ENCODE measurements at regions not wholly inside any gene's neighbourhood (a gene's known extent, or its start where the extent isn't known, plus 50 kb on each side); places are given as distances from the start of the nearest gene placed in this dataset.

DNA sequence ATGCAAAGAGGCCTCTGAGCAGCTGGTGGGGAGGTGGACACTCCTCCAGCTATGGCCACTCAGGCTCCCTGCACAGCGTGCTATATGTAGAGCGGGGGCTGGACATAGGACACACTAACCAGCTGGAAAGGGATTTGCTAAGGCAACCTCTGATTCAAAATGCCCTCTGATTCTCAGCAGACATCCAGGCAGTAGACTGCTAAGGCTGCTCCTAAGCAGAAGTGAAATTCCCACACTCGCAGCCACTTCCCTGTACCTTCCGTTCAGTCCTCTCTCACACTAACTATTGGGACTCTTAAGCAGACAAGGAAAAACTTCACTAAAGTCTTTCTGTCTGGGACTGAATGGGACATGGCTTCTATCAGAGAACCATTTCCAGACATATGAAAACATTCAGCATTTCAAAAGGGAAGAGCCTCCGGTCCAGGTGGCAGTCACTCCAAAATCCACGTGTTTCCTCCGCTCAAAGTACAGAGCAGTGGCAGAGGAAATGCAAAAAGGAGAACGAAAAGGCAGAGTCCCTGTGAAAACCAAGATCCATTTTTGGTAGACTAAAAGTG lies 265.8 kb downstream of the TTC32 start:
- POLR2A ChIA-PET = no interaction called here
- peaks cover 9% of the 10 kb centered on the region for H3K36me3 Mint-ChIP-seq (ENCODE audit: insufficient read depth, unreplicated experiment)
- H3K9me3 Mint-ChIP-seq (ENCODE audit: unreplicated experiment) = peaks cover 8% of the 10 kb centered on the region
- TF ChIP-seq, protein P1, sequence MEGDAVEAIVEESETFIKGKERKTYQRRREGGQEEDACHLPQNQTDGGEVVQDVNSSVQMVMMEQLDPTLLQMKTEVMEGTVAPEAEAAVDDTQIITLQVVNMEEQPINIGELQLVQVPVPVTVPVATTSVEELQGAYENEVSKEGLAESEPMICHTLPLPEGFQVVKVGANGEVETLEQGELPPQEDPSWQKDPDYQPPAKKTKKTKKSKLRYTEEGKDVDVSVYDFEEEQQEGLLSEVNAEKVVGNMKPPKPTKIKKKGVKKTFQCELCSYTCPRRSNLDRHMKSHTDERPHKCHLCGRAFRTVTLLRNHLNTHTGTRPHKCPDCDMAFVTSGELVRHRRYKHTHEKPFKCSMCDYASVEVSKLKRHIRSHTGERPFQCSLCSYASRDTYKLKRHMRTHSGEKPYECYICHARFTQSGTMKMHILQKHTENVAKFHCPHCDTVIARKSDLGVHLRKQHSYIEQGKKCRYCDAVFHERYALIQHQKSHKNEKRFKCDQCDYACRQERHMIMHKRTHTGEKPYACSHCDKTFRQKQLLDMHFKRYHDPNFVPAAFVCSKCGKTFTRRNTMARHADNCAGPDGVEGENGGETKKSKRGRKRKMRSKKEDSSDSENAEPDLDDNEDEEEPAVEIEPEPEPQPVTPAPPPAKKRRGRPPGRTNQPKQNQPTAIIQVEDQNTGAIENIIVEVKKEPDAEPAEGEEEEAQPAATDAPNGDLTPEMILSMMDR (IDR thresholded peaks at IDR 0.05; ENCODE audit: unreplicated experiment) = no peak
- intact Hi-C loops (cut with micrococcal nuclease) = no loop called here
- peaks cover 2% of the 10 kb centered on the region for H3K4me1 Mint-ChIP-seq (ENCODE audit: insufficient read depth, unreplicated experiment)
- H3K27me3 Mint-ChIP-seq (ENCODE audit: insufficient read depth, unreplicated experiment) = peaks cover 14% of the 10 kb centered on the region
- no peak for DNase-seq (ENCODE audit: unreplicated experiment)
- H3K4me3 Mint-ChIP-seq (ENCODE audit: unreplicated experiment) = no peak overlapping the region
- no TSS peak for BruUV-seq (replicated peaks)
- no peak overlapping the region for H3K27ac Mint-ChIP-seq (ENCODE audit: low read depth, unreplicated experiment)
- CTCF ChIA-PET = no interaction called here

DNA sequence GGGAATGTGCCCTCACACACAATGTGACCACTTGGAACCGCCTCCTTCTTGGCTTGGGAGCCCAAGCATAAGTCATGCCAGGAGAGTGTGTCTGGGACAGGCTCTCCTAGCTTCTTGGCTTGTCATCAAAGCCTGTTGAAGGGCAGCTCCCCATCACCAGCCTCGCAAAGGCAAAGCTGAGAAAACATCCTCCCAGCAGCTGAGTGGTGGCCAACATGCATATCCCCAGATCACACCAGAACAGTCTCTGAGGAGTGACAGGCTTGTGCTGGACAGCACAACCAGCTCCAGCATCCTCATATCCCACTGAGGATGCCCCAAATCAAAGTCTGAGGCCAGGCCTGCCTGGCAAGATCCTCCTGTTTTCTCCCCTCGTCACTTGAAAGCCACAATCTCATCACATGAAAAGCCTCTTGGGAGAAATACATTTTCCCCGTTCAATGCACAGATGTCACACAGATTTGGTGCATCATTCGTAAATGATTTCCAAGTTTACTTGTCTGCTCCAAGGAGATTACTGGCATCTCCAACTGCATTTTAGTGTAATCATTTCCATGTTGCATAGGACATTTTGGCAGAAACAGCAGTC lies 269.3 kb downstream of the TTC32 start:
- intact Hi-C loops (cut with micrococcal nuclease) = no loop called here
- Mint-ChIP-seq H3K9me3 (ENCODE audit: unreplicated experiment) (peaks cover 8% of the 10 kb centered on the region), H3K27ac (ENCODE audit: low read depth, unreplicated experiment) (no peak overlapping the region), H3K4me3 (ENCODE audit: unreplicated experiment) (no peak overlapping the region), H3K27me3 (ENCODE audit: insufficient read depth, unreplicated experiment) (peaks cover 14% of the 10 kb centered on the region), H3K36me3 (ENCODE audit: insufficient read depth, unreplicated experiment) (peaks cover 9% of the 10 kb centered on the region), H3K4me1 (ENCODE audit: insufficient read depth, unreplicated experiment) (peaks cover 5% of the 10 kb centered on the region)
- ChIA-PET POLR2A (interaction anchor here (0.9 to 1.0 kb wide), 2 partner anchors 13 to 16 kb away, joined by 3 to 4 read pairs; no protein-coding TSS in a partner anchor), CTCF (interaction anchor here (0.8 to 1.7 kb wide), 2 partner anchors 11 to 263 kb away, joined by 3 to 4 read pairs; no protein-coding TSS in a partner anchor)
- DNase-seq (ENCODE audit: unreplicated experiment) = peak; percentile 90
- TF ChIP-seq, protein P1 (IDR thresholded peaks at IDR 0.05; ENCODE audit: unreplicated experiment) = no peak
- no TSS peak for BruUV-seq (replicated peaks)

DNA sequence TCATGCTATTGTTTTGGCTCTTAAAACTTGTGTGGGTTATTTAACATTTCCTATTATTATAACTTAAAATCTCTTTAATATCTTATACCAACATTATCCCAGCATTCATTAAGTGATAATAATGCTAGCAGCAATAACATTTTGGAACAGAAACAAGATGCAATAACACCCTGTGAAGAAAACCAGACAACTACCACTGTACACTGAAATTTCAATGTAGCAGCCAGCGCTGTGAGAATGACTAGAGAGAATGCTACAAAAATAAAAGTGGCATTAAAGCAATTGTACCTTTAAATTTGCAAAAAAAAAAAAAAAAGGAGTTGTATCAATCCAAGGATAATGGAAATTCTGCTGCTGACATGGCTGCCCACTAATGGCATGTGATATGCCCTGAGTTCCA lies 269.9 kb downstream of the TTC32 start:
- no peak overlapping the region for H3K27ac Mint-ChIP-seq (ENCODE audit: low read depth, unreplicated experiment)
- peaks cover 14% of the 10 kb centered on the region for H3K27me3 Mint-ChIP-seq (ENCODE audit: insufficient read depth, unreplicated experiment)
- no peak for DNase-seq (ENCODE audit: unreplicated experiment)
- POLR2A ChIA-PET = interaction anchor here (0.9 kb wide), 1 partner anchor 148 kb away, joined by 4 read pairs; no protein-coding TSS in a partner anchor
- intact Hi-C loops (cut with micrococcal nuclease) = no loop called here
- BruUV-seq (replicated peaks) = no TSS peak
- H3K36me3 Mint-ChIP-seq (ENCODE audit: insufficient read depth, unreplicated experiment) = peaks cover 9% of the 10 kb centered on the region
- H3K9me3 Mint-ChIP-seq (ENCODE audit: unreplicated experiment) = peaks cover 8% of the 10 kb centered on the region
- H3K4me3 Mint-ChIP-seq (ENCODE audit: unreplicated experiment) = no peak overlapping the region
- TF ChIP-seq, protein P1 (IDR thresholded peaks at IDR 0.05; ENCODE audit: unreplicated experiment) = no peak
- CTCF ChIA-PET = interaction anchor here (0.8 kb wide), 1 partner anchor 11 kb away, joined by 3 read pairs; no protein-coding TSS in a partner anchor
- peaks cover 5% of the 10 kb centered on the region for H3K4me1 Mint-ChIP-seq (ENCODE audit: insufficient read depth, unreplicated experiment)

DNA sequence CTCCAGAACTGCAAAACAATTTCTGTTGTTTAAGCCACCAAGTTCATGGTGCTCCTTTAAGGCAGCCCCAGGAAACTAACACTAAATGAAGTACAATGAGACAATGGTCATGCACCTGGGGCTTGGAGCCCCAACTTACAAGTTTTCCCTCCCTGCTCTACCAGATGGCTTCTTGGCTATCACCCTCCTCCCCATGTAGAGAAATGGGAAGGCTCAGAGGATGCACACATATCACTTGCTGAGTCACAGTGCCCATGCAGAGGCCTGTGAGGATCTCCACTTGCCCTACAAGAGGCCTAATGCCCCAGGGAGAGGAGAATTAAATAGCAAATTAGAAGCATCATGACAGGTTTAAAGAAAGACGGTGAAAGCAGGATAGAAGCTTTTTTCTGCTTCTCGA lies 270.9 kb downstream of the TTC32 start:
- BruUV-seq (replicated peaks) = no TSS peak
- Mint-ChIP-seq H3K27me3 (ENCODE audit: insufficient read depth, unreplicated experiment) (peaks cover 14% of the 10 kb centered on the region), H3K27ac (ENCODE audit: low read depth, unreplicated experiment) (no peak overlapping the region), H3K36me3 (ENCODE audit: insufficient read depth, unreplicated experiment) (peaks cover 9% of the 10 kb centered on the region), H3K9me3 (ENCODE audit: unreplicated experiment) (peaks cover 8% of the 10 kb centered on the region), H3K4me1 (ENCODE audit: insufficient read depth, unreplicated experiment) (peaks cover 5% of the 10 kb centered on the region), H3K4me3 (ENCODE audit: unreplicated experiment) (no peak overlapping the region)
- TF ChIP-seq, protein P1 (IDR thresholded peaks at IDR 0.05; ENCODE audit: unreplicated experiment) = no peak
- POLR2A ChIA-PET = no interaction called here
- CTCF ChIA-PET = interaction anchor here (0.7 to 1.0 kb wide), 2 partner anchors 265 to 1127 kb away, joined by 3 to 5 read pairs; no protein-coding TSS in a partner anchor
- DNase-seq (ENCODE audit: unreplicated experiment) = no peak
- intact Hi-C loops (cut with micrococcal nuclease) = no loop called here
